ENCODE measurements at regions not wholly inside any gene's neighbourhood (a gene's known extent, or its start where the extent isn't known, plus 50 kb on each side); places are given as distances from the start of the nearest gene placed in this dataset.

DNA sequence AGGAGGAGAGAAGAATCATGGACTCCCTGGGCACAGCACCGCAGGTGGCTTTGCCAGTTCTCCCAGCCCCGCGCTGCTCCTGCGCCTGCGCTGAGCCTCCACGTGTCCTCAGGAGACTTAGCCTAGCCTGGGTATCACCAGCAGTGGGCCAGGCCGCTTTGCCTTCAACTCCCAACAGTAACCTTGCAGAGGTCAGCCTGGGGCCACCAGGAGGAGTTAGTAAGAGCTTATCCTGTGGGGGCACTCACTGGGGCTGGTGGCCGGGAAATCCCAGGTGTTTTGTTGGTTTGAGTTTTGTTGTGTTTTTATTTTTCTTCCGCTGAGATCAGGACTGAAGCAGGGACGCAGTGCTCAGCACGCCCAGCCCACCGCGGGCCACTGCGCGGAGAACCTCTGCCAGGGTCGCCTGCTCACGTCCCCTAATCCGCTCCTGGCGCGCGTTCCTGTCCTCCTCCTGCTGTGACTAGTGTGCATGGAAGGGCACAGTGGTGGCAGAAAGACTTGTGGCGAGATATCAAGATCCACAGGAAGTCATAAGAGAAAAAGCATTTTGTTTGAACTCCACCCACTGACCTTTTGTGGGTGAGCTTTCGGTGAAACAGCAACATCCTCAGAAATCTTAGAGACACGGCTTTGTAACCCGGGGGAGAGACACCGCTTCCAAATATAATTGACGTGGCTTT lies 207.4 kb upstream of the RFC3 start:
- Mint-ChIP-seq H3K4me3 (no peak overlapping the region), H3K4me1 (peaks cover 34% of the 10 kb centered on the region)
- CTCF ChIA-PET = no interaction called here

DNA sequence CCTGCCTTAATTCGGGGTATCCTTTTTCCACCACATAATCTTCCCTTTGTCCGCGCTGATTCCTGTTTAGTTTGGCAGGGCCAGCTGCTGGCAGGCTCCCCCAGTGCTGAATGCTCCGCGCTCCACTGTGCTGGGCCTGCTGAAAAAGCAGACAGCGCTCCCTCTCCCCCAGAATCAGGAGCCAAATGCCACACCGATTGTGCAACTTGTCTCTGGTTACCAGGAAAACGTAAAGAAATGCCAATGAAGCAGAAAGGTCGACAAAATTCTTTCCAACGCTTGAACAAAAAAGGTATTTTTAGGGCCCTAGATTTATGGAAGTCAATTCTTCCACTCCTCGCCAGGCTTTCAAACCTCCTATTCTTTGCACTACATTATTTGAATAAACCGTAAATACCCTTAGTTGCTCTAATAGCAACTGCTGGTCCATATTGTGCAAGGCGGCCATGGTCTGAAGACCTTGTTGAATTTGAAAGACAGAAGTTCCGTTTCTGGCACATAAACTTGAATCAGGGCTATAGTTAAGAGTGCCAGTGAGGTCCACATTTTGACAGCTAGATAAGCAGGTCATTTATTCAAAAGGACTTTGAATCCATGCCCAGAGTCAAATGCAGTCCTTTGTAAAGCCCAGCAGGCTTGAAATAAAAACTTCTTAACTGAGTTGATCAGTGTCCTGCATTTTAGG lies 206.7 kb upstream of the RFC3 start:
- ATAC-seq (peak; percentile 61), DNase-seq (ENCODE audit: low spot score) (no peak)
- H3K27me3 Mint-ChIP-seq (ENCODE audit: low read depth) = no peaks in the 10 kb centered on the region; the same call in 1 of the 2 replicates
- no peaks in the 10 kb centered on the region for H3K36me3 Mint-ChIP-seq
- TF ChIP-seq, protein P1, sequence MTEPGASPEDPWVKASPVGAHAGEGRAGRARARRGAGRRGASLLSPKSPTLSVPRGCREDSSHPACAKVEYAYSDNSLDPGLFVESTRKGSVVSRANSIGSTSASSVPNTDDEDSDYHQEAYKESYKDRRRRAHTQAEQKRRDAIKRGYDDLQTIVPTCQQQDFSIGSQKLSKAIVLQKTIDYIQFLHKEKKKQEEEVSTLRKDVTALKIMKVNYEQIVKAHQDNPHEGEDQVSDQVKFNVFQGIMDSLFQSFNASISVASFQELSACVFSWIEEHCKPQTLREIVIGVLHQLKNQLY (CRISPR knock-in tag; IDR thresholded peaks at IDR 0.05) = no peak
- no peak for TF ChIP-seq NFE2L1 (CRISPR knock-in tag; IDR thresholded peaks at IDR 0.05)
- TF ChIP-seq, protein P2, sequence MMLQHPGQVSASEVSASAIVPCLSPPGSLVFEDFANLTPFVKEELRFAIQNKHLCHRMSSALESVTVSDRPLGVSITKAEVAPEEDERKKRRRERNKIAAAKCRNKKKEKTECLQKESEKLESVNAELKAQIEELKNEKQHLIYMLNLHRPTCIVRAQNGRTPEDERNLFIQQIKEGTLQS (CRISPR knock-in tag; conservative IDR thresholded peaks at IDR 0.05) = no peak
- no peak for TF ChIP-seq AR (CRISPR knock-in tag; IDR thresholded peaks at IDR 0.05)
- no peak for TF ChIP-seq CTCF (IDR thresholded peaks at IDR 0.05)
- TF ChIP-seq NFYB (CRISPR knock-in tag; conservative IDR thresholded peaks at IDR 0.05; ENCODE audit: low read depth) = no peak
- H3K4me3 Mint-ChIP-seq = no peak overlapping the region
- peak overlapping the region; percentile 14 for H3K27ac Mint-ChIP-seq
- ChIA-PET POLR2A (no interaction called here), CTCF (no interaction called here)
- H3K4me1 Mint-ChIP-seq = peaks cover 34% of the 10 kb centered on the region
- no peaks in the 10 kb centered on the region for H3K9me3 Mint-ChIP-seq

More for the DNA sequence above, 207.4 kb upstream of the RFC3 start:
- TF ChIP-seq HMGA2 (CRISPR knock-in tag; IDR thresholded peaks at IDR 0.05) = no peak
- TF ChIP-seq KAT7 (CRISPR knock-in tag; IDR thresholded peaks at IDR 0.05; ENCODE audit: borderline replicate concordance) = no peak
- TF ChIP-seq, protein P3, sequence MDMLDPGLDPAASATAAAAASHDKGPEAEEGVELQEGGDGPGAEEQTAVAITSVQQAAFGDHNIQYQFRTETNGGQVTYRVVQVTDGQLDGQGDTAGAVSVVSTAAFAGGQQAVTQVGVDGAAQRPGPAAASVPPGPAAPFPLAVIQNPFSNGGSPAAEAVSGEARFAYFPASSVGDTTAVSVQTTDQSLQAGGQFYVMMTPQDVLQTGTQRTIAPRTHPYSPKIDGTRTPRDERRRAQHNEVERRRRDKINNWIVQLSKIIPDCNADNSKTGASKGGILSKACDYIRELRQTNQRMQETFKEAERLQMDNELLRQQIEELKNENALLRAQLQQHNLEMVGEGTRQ (CRISPR knock-in tag; IDR thresholded peaks at IDR 0.05) = 0 out of 2 replicates have a peak, but pooled peaks have one; percentile 29
- TF ChIP-seq GABPB1 (CRISPR knock-in tag; IDR thresholded peaks at IDR 0.05) = peak; percentile 54
- no peaks in the 10 kb centered on the region for H3K9me3 Mint-ChIP-seq
- ATAC-seq (peak; percentile 88), DNase-seq (ENCODE audit: low spot score) (peak; percentile 44)
- POLR2A ChIA-PET = no interaction called here
- peak overlapping the region; percentile 34; the same call in 1 of the 2 replicates for H3K27ac Mint-ChIP-seq
- H3K27me3 Mint-ChIP-seq (ENCODE audit: low read depth) = no peaks in the 10 kb centered on the region; the same call in 1 of the 2 replicates
- H3K36me3 Mint-ChIP-seq = no peaks in the 10 kb centered on the region

- CTCF ChIA-PET = interaction anchor here (1.4 kb wide), 1 partner anchor 70 kb away, joined by 5 read pairs; no protein-coding TSS in a partner anchor
- no peaks in the 10 kb centered on the region; the same call in 1 of the 2 replicates for H3K27me3 Mint-ChIP-seq (ENCODE audit: low read depth)
- TF ChIP-seq, protein P4, sequence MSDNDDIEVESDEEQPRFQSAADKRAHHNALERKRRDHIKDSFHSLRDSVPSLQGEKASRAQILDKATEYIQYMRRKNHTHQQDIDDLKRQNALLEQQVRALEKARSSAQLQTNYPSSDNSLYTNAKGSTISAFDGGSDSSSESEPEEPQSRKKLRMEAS (CRISPR knock-in tag; IDR thresholded peaks at IDR 0.05) = no peak
- TF ChIP-seq FOXP1 (CRISPR knock-in tag; IDR thresholded peaks at IDR 0.05; ENCODE audit: borderline replicate concordance) (no peak), FOXJ3 (CRISPR knock-in tag; IDR thresholded peaks at IDR 0.05; ENCODE audit: borderline replicate concordance) (no peak), FOXK1 (CRISPR knock-in tag; IDR thresholded peaks at IDR 0.05) (no peak), ZNF138 (CRISPR knock-in tag; conservative IDR thresholded peaks at IDR 0.05) (no peak), KAT7 (CRISPR knock-in tag; IDR thresholded peaks at IDR 0.05; ENCODE audit: borderline replicate concordance) (no peak), SMAD3 (CRISPR knock-in tag; IDR thresholded peaks at IDR 0.05; ENCODE audit: borderline replicate concordance) (no peak), TEAD4 (CRISPR knock-in tag; IDR thresholded peaks at IDR 0.05) (no peak)
- TF ChIP-seq, protein P5, sequence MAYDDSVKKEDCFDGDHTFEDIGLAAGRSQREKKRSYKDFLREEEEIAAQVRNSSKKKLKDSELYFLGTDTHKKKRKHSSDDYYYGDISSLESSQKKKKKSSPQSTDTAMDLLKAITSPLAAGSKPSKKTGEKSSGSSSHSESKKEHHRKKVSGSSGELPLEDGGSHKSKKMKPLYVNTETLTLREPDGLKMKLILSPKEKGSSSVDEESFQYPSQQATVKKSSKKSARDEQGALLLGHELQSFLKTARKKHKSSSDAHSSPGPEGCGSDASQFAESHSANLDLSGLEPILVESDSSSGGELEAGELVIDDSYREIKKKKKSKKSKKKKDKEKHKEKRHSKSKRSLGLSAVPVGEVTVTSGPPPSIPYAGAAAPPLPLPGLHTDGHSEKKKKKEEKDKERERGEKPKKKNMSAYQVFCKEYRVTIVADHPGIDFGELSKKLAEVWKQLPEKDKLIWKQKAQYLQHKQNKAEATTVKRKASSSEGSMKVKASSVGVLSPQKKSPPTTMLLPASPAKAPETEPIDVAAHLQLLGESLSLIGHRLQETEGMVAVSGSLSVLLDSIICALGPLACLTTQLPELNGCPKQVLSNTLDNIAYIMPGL (CRISPR knock-in tag; IDR thresholded peaks at IDR 0.05) = no peak
Observed at GRCh38 chr13:33612641-33613638, 205.0 kb upstream of the RFC3 start.

More at GRCh38 chr13:33612641-33613638, 205.0 kb upstream of the RFC3 start:
- Mint-ChIP-seq H3K36me3 (no peaks in the 10 kb centered on the region), H3K9me3 (no peaks in the 10 kb centered on the region), H3K27ac (no peak overlapping the region), H3K4me1 (peaks cover 31% of the 10 kb centered on the region), H3K4me3 (no peak overlapping the region)
- ATAC-seq = peak; percentile 22; the same call in 1 of the 2 replicates
- no peak for DNase-seq (ENCODE audit: low spot score)
- POLR2A ChIA-PET = no interaction called here
